Adipose tissue (tissue), 3 donors: ENCODE measurements at regions not wholly inside any gene's neighbourhood (a gene's known extent, or its start where the extent isn't known, plus 50 kb on each side); places are given as distances from the start of the nearest gene placed in this dataset.

Experiments used
- H3K27ac ChIP-seq: one replicate; pipeline ENCODE4 v1.5.1; 2013; ENCODE audit warnings: low read depth, low read length
- WGBS, 3 donors: extraction: QIAGEN DNeasy Blood & Tissue Kit; methylation state at CpG; one replicate each; pipeline ENCODE4 v1.1.7; 2013; 5-methylcytosine and 5-hydroxymethylcytosine counted together
- donor health status: healthy with polysubstance abuse.
- donor health status: Bipolar disorder and iron deficiency.
- donor health status: healthy.

GRCh38 chr16:66315210-66315825 is 51.2 kb upstream of the CDH5 start:
- 5 to 12% (median 8%) methylated on average over 6 of the region's 6 CpGs for WGBS, 3 donors
- no peak overlapping the region for H3K27ac ChIP-seq

GRCh38 chr16:66311306-66311705 is 55.2 kb upstream of the CDH5 start:
- H3K27ac ChIP-seq, result no peak overlapping the region

- no peak overlapping the region for H3K27ac ChIP-seq
- WGBS, 3 donors, result 81 to 87% (median 87%) methylated on average over 15 of the region's 15 CpGs
Measured at GRCh38 chr16:66309215-66309807, 57.2 kb upstream of the CDH5 start.

DNA sequence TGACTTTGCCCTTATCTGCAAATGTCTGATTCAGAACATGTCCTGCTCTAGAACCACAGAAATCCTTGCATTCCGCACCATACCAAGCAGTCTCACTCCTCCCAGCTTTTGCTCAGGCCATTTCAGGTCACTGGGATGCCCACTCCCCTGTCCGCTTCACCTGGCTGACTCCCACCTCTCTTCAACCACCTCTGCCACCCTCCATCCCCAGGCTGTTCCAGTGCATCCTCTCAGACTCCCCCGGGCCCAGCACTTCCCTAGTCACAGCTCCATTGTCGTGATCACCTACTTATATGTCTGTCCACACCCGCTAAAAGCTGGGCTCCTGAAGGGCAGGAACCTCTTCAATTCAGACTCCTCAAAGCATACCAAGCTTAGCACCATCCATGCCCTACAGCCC is 58.4 kb upstream of the CDH5 start:
- no peak overlapping the region for H3K27ac ChIP-seq
- WGBS, 3 donors, result 90 to 97% (median 96%) methylated on average over 5 of the region's 5 CpGs

- no peak overlapping the region for H3K27ac ChIP-seq
Measured at GRCh38 chr16:66306366-66307150, 59.9 kb upstream of the CDH5 start.

DNA sequence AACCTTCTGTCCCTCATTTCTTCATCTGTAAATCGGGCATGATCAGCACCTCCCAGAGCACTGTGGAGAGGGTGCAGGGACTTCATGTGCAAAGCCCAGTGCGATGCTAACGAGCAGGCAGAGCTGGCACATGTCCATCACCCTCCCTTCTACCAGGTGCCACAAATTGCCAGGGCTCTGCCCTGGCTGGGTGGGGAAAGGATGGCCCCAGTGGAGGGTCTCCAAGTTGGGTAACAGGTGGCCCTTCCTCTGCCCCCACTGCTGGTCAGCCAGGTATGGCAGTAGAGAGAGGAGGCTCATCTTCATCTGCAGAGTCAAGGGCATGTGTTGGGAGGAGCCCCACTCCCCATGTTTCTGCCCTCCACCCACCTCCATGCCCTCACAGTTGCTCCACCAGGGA is 61.5 kb upstream of the CDH5 start:
- 61 to 86% (median 79%) methylated on average over 3 of the region's 3 CpGs for WGBS, 3 donors
- no peak overlapping the region for H3K27ac ChIP-seq

More at GRCh38 chr16:66306366-66307150, 59.9 kb upstream of the CDH5 start:
- WGBS, 3 donors, result 80 to 89% (median 82%) methylated on average over 9 of the region's 9 CpGs

- 37 to 49% (median 41%) methylated on average over 7 of the region's 7 CpGs for WGBS, 3 donors
Measured at GRCh38 chr16:66304151-66304550, 62.3 kb upstream of the CDH5 start.

DNA sequence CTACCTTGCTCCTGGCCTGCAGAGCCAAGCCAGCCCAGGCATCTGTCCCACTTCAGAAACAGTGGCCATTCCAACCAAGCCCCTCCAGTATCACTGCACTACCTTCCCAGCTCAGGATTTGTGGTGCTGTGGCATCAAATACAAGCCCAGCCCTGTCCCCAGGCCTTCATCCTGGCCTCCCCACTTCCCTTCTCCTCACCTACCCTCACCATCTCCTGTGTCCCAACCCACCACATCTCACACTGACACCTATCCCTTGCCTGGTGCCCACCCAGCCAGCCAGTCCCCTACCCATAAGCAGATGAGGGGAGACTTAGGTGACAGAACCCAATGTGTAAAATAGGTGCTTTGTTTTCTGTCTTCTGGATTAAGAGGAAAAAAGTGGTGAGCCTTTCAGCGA is 66.0 kb upstream of the CDH5 start:
- 40 to 94% (median 94%) methylated on average over 1 of the region's 1 CpG for WGBS, 3 donors
- no peak overlapping the region for H3K27ac ChIP-seq

More at GRCh38 chr16:66304151-66304550, 62.3 kb upstream of the CDH5 start:
- H3K27ac ChIP-seq, result no peak overlapping the region

- 86 to 95% (median 91%) methylated on average over 3 of the region's 3 CpGs for WGBS, 3 donors
- H3K27ac ChIP-seq, result no peak overlapping the region
Measured at GRCh38 chr16:66300037-66300436, 66.5 kb upstream of the CDH5 start.

DNA sequence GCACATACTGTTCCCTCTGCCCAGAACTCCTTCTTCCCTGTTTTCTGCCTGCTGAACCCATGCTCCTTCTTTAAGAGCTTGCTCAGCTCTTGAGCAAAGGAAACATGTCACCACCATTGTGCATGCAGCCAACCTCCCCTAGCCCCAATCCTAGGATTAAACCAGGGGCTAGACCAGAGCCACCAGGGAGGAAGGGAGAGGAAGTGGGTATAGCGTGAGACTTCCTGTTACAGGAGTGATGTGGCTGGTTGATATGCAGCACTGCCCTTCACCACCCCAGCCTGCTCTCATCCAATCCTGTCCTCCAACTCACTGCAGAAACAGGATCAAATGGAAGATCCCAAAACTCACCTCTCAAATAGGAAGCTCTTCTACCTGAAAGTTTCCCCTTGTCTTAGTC is 67.1 kb upstream of the CDH5 start:
- 35 to 71% (median 50%) methylated on average over 1 of the region's 1 CpG for WGBS, 3 donors
- no peak overlapping the region for H3K27ac ChIP-seq

- 89 to 90% (median 90%) methylated on average over 2 of the region's 2 CpGs for WGBS, 3 donors
- no peak overlapping the region for H3K27ac ChIP-seq
Measured at GRCh38 chr16:66298571-66299120, 67.8 kb upstream of the CDH5 start.

DNA sequence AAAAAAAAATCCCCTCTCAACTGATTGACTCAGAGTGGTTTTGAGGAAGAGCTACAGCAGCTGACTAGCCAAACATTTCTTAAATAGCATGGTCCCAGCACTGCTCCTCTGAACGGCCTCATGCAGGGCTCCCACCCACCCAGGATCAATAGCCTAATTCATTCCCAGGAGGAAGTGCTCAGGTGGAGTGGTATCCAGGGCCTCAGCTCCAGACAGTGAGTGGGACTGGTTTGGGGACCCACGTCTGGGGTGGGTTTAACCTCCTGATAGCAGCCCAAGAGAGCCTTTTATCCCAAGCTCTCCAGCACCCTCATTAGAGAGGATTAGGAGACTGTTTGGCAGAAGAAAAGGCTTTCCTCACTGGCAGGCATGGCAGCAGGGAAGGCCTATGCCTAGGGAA is 68.5 kb upstream of the CDH5 start:
- 32 to 83% (median 74%) methylated on average over 2 of the region's 2 CpGs for WGBS, 3 donors
- H3K27ac ChIP-seq, result no peak overlapping the region

- WGBS, 3 donors, result 72 to 89% (median 86%) methylated on average over 5 of the region's 5 CpGs
- no peak overlapping the region for H3K27ac ChIP-seq
Measured at GRCh38 chr16:66296591-66296990, 69.9 kb upstream of the CDH5 start.

- H3K27ac ChIP-seq, result no peak overlapping the region
- 81 to 92% (median 88%) methylated on average over 4 of the region's 4 CpGs for WGBS, 3 donors
Measured at GRCh38 chr16:66295761-66296546, 70.5 kb upstream of the CDH5 start.

DNA sequence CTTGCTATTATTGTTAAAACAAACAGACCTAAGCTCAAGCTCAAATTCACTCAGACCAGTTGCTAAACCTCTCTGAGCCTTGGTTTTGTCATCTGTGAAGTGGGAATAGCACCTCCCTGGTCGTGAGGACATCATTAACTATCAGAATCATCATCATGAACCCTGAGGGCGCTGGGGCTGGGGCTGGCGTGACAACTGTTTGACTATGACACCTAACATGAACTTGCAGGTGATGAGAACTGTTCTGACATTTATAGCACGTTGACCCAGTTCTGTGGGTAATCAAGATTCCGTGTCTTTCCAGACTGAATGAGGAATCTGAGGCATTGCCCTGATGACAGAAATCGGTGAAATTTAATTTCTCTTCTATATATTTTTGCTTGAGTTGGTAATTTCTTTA is 71.3 kb upstream of the CDH5 start:
- no peak overlapping the region for H3K27ac ChIP-seq
- WGBS, 3 donors, result 64 to 88% (median 86%) methylated on average over 6 of the region's 6 CpGs

DNA sequence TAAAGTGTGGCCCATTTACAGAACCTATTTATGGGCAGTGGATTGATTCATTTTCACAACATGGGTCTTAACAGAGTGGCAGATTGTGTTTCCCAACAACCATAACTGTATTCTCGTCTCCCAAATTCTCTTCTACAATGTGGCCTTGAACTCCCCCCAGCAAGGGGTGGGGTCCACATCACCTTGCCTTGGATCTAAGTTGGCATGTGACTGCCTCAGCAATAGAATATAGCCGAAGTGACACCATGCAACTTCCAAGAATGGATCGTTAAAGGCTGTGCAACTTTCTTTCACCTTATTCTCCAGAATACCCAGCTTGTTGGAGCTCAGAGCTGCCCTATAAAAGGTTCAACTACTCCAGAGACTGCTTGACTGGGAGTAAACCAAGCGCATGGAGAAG is 72.0 kb upstream of the CDH5 start:
- 77 to 94% (median 88%) methylated on average over 4 of the region's 4 CpGs for WGBS, 3 donors
- H3K27ac ChIP-seq, result no peak overlapping the region

DNA sequence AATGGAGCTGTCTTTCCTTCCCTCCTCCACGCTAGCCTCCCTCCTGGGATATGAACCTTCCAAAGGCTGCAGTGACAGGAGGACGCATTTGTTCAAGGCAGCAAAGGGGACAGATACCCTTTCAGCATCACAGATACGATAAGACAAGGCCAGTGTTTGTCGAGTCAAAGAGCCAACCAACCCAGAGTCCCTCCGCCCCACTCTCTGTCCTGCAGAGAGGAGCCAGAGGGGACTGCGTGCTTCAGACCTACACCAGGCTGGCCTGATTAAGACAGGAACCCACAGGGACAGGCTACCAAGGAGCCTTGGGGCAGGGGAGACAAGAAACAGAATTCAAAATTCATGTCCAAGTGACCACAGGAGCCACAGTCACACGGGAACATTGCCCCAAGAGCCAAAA is 72.6 kb upstream of the CDH5 start:
- H3K27ac ChIP-seq, result no peak overlapping the region
- WGBS, 3 donors, result 60 to 82% (median 77%) methylated on average over 7 of the region's 7 CpGs

DNA sequence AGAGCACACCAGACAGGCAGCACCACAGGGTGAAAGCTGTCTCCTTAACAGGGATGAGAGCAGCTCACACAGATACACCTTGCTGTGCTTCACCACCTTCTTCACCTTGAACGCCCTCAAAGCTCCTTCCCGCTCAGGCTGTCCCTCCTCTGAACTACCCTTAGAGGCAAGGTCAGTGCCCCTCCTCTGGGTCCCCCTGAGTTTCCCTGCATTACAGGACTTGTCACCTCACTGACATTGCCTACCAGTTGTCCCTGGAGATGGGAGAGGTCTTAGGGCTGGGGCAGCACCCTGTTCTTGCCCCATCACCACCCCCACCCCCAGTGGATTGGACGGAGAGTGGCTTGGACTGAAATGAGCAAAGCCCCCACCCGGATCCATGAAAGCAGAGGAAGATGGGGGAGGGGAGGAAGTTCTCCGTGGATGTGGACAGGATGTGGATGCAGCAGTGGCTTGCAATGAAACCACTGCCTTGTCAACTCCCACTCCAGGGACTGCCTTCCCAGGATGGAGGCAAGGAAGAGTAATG is 73.2 kb upstream of the CDH5 start:
- no peak overlapping the region for H3K27ac ChIP-seq
- 54 to 72% (median 61%) methylated on average over 5 of the region's 5 CpGs for WGBS, 3 donors
